ENCODE measurements at regions not wholly inside any gene's neighbourhood (a gene's known extent, or its start where the extent isn't known, plus 50 kb on each side); places are given as distances from the start of the nearest gene placed in this dataset.

GRCh38 chr18:29664278-29665036 is 1378.1 kb downstream of the DSC3 start:
- TF ChIP-seq CTCF (conservative IDR thresholded peaks at IDR 0.05), result no peak
- H3K27ac Mint-ChIP-seq, result no peak overlapping the region
- DNase-seq (ENCODE audit: extremely low spot score, unreplicated experiment), result no peak
- H3K4me1 Mint-ChIP-seq (ENCODE audit: unreplicated experiment), result no peaks in the 10 kb centered on the region
- H3K4me3 Mint-ChIP-seq, result no peak overlapping the region
- H3K9me3 Mint-ChIP-seq, result no peaks in the 10 kb centered on the region
- H3K27me3 Mint-ChIP-seq, result no peaks in the 10 kb centered on the region
- H3K36me3 Mint-ChIP-seq, result no peaks in the 10 kb centered on the region

- Mint-ChIP-seq H3K4me3 (no peak overlapping the region), H3K27me3 (no peaks in the 10 kb centered on the region), H3K27ac (no peak overlapping the region), H3K4me1 (ENCODE audit: unreplicated experiment) (no peaks in the 10 kb centered on the region), H3K9me3 (peaks cover 4% of the 10 kb centered on the region), H3K36me3 (no peaks in the 10 kb centered on the region)
- no peak for TF ChIP-seq CTCF (conservative IDR thresholded peaks at IDR 0.05)
- DNase-seq (ENCODE audit: extremely low spot score, unreplicated experiment), result no peak
Measured at GRCh38 chr18:29661924-29662323, 1380.6 kb downstream of the DSC3 start.

- Mint-ChIP-seq H3K27me3 (no peaks in the 10 kb centered on the region), H3K4me1 (ENCODE audit: unreplicated experiment) (no peaks in the 10 kb centered on the region), H3K9me3 (peaks cover 4% of the 10 kb centered on the region), H3K27ac (no peak overlapping the region), H3K36me3 (no peaks in the 10 kb centered on the region), H3K4me3 (no peak overlapping the region)
- no peak for DNase-seq (ENCODE audit: extremely low spot score, unreplicated experiment)
- TF ChIP-seq CTCF (conservative IDR thresholded peaks at IDR 0.05), result no peak
Measured at GRCh38 chr18:29660777-29661176, 1381.8 kb downstream of the DSC3 start.

GRCh38 chr18:29653671-29654215 is 1388.8 kb downstream of the DSC3 start:
- no peak for TF ChIP-seq CTCF (conservative IDR thresholded peaks at IDR 0.05)
- Mint-ChIP-seq H3K4me1 (ENCODE audit: unreplicated experiment) (no peaks in the 10 kb centered on the region), H3K4me3 (no peak overlapping the region), H3K36me3 (no peaks in the 10 kb centered on the region), H3K27ac (no peak overlapping the region), H3K9me3 (peaks cover 4% of the 10 kb centered on the region), H3K27me3 (no peaks in the 10 kb centered on the region)
- no peak for DNase-seq (ENCODE audit: extremely low spot score, unreplicated experiment)

GRCh38 chr18:29652797-29653196 is 1389.7 kb downstream of the DSC3 start:
- Mint-ChIP-seq H3K9me3 (peaks cover under 1% of the 10 kb centered on the region), H3K27me3 (no peaks in the 10 kb centered on the region), H3K27ac (no peak overlapping the region), H3K36me3 (no peaks in the 10 kb centered on the region), H3K4me1 (ENCODE audit: unreplicated experiment) (no peaks in the 10 kb centered on the region), H3K4me3 (no peak overlapping the region)
- no peak for DNase-seq (ENCODE audit: extremely low spot score, unreplicated experiment)
- no peak for TF ChIP-seq CTCF (conservative IDR thresholded peaks at IDR 0.05)
